ENCODE measurements at regions not wholly inside any gene's neighbourhood (a gene's known extent, or its start where the extent isn't known, plus 50 kb on each side); places are given as distances from the start of the nearest gene placed in this dataset.

DNA sequence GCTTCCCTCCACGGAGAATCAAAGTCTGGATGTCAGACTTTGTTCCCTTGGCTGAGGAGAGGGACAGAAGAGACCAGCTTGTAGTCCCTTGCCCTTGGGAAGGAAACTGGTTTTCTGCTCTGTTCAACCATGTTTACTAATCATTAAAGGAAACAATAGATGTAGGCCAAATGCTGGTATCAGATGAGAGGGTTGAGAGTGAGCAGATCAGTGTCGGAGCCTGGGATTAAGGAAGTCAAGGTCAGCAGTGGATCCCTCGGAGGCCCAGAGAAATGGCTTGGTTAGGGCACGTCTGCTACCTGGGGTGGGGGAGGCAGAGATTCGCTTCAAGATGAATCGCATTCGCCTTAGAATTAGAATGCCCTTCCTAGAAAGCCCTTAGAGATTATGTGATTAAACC is 109.1 kb downstream of the MYCN start:
- DNase-seq (no peak), ATAC-seq (ENCODE audit: insufficient read depth, low FRiP score) (no peak)
- H3K27me3 ChIP-seq (ENCODE audit: control insufficient read depth in 3 of 3, insufficient read depth in 3 of 3, low read length in 2 of 3), result peaks cover 0 to 2% (median 0%) of the 10 kb centered on the region in 3 donors
- TF ChIP-seq, protein P1, sequence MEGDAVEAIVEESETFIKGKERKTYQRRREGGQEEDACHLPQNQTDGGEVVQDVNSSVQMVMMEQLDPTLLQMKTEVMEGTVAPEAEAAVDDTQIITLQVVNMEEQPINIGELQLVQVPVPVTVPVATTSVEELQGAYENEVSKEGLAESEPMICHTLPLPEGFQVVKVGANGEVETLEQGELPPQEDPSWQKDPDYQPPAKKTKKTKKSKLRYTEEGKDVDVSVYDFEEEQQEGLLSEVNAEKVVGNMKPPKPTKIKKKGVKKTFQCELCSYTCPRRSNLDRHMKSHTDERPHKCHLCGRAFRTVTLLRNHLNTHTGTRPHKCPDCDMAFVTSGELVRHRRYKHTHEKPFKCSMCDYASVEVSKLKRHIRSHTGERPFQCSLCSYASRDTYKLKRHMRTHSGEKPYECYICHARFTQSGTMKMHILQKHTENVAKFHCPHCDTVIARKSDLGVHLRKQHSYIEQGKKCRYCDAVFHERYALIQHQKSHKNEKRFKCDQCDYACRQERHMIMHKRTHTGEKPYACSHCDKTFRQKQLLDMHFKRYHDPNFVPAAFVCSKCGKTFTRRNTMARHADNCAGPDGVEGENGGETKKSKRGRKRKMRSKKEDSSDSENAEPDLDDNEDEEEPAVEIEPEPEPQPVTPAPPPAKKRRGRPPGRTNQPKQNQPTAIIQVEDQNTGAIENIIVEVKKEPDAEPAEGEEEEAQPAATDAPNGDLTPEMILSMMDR (IDR thresholded peaks at IDR 0.05; ENCODE audit: control extremely low read depth, extremely low read depth), result no peak
- H3K27ac ChIP-seq (ENCODE audit: low read depth in 1 of 2, low read length in 1 of 2), result no peak overlapping the region
- WGBS, 2 donors, result 89 to 95% methylated on average over 7 of the region's 7 CpGs
- no peaks in the 10 kb centered on the region for H3K4me1 ChIP-seq (ENCODE audit: control insufficient read depth in 5 of 5, insufficient read depth in 5 of 5, low read length in 5 of 5)
- H3K4me3 ChIP-seq, result no peak overlapping the region
- H3K9me3 ChIP-seq (ENCODE audit: control insufficient read depth in 4 of 4, insufficient read depth in 3 of 4, low read length in 3 of 4), result peaks cover 0 to 3% (median 1%) of the 10 kb centered on the region in 4 donors
- no peaks in the 10 kb centered on the region for H3K36me3 ChIP-seq (ENCODE audit: control insufficient read depth in 4 of 4, insufficient read depth in 4 of 4, low read length in 4 of 4)
- H3K9ac ChIP-seq (ENCODE audit: insufficient read depth in 1 of 2, low read length in 2 of 2), result no peak overlapping the region

DNA sequence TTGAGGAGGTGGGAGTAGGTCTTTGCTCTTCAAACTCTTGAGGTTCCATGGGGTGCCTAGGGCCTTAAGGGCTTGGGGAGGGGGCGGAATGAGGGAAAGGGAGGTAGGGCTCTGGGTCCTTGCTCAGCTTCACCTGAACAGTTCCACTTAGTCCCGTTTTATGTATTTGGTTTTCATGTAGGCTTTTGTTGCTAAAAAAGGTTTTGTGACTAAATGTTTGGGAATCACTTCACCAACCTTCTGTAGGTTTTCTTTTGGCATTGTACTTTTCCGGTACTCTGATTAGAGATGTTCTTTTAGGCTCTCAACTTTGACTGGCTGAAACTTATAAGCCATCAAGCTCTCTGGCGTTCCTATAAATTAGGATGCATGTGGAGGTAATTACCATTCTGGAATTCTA is 108.1 kb downstream of the MYCN start:
- peaks cover 0 to 3% (median 1%) of the 10 kb centered on the region in 4 donors for H3K9me3 ChIP-seq (ENCODE audit: control insufficient read depth in 4 of 4, insufficient read depth in 3 of 4, low read length in 3 of 4)
- ATAC-seq (ENCODE audit: insufficient read depth, low FRiP score), result no peak
- H3K4me1 ChIP-seq (ENCODE audit: control insufficient read depth in 5 of 5, insufficient read depth in 5 of 5, low read length in 5 of 5), result no peaks in the 10 kb centered on the region
- H3K36me3 ChIP-seq (ENCODE audit: control insufficient read depth in 4 of 4, insufficient read depth in 4 of 4, low read length in 4 of 4), result no peaks in the 10 kb centered on the region
- 88 to 96% methylated on average over 4 of the region's 4 CpGs for WGBS, 2 donors
- no peak for DNase-seq
- no peak overlapping the region for H3K27ac ChIP-seq (ENCODE audit: low read depth in 1 of 2, low read length in 1 of 2)
- TF ChIP-seq, protein P1 (IDR thresholded peaks at IDR 0.05; ENCODE audit: control extremely low read depth, extremely low read depth), result no peak
- H3K4me3 ChIP-seq, result no peak overlapping the region
- peaks cover 0 to 2% (median 0%) of the 10 kb centered on the region in 3 donors for H3K27me3 ChIP-seq (ENCODE audit: control insufficient read depth in 3 of 3, insufficient read depth in 3 of 3, low read length in 2 of 3)
- no peak overlapping the region for H3K9ac ChIP-seq (ENCODE audit: insufficient read depth in 1 of 2, low read length in 2 of 2)

DNA sequence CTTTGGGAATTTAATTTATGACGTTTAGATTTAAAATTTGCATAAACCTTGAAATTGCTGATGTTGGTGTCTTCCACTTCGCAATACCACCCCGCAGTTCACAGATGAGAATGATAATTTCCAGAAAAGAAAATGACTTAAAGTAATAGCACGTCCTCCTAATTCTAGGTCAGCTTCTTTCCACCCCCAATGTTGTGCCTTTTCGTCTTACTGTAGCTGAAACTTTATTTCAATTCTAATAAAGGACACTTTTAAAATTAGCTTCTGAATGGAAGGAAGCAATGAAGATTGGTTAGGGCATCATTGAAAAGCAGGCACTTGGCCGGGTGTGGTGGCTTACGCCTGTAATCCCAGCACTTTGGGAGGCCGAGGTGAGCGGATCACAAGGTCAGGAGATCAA is 107.4 kb downstream of the MYCN start:
- no peaks in the 10 kb centered on the region for H3K4me1 ChIP-seq (ENCODE audit: control insufficient read depth in 5 of 5, insufficient read depth in 5 of 5, low read length in 5 of 5)
- no peak overlapping the region for H3K4me3 ChIP-seq
- no peak overlapping the region for H3K27ac ChIP-seq (ENCODE audit: low read depth in 1 of 2, low read length in 1 of 2)
- H3K36me3 ChIP-seq (ENCODE audit: control insufficient read depth in 4 of 4, insufficient read depth in 4 of 4, low read length in 4 of 4), result no peaks in the 10 kb centered on the region
- 91% methylated on average over 9 of the region's 9 CpGs for WGBS, 2 donors
- no peak for DNase-seq
- peaks cover 0 to 2% (median 0%) of the 10 kb centered on the region in 3 donors for H3K27me3 ChIP-seq (ENCODE audit: control insufficient read depth in 3 of 3, insufficient read depth in 3 of 3, low read length in 2 of 3)
- H3K9me3 ChIP-seq (ENCODE audit: control insufficient read depth in 4 of 4, insufficient read depth in 3 of 4, low read length in 3 of 4), result peaks cover 0 to 3% (median 1%) of the 10 kb centered on the region in 4 donors
- TF ChIP-seq, protein P1 (IDR thresholded peaks at IDR 0.05; ENCODE audit: control extremely low read depth, extremely low read depth), result no peak
- H3K9ac ChIP-seq (ENCODE audit: insufficient read depth in 1 of 2, low read length in 2 of 2), result no peak overlapping the region
- no peak for ATAC-seq (ENCODE audit: insufficient read depth, low FRiP score)

DNA sequence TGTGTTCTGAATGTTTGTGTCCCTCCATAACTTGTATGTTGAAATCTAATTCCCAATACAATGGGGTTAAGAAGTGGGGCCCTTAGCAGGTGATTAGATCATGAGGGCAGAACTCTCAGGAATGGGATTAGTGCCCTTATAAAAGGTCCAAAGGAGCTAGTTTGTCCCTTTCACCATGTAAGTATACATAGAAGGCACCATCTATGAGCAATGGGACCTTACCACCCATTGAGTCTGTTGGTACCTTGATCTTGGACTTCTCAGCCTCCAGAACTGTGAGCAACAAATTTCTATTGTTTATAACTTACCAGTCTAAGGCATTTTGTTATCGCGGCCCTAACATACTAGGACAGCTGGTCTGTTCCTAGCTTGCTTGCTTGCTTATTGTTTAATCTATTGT is 106.3 kb downstream of the MYCN start:
- Histone ChIP-seq H3K9me3 (ENCODE audit: control insufficient read depth in 4 of 4, insufficient read depth in 3 of 4, low read length in 3 of 4) (no peaks in the 10 kb centered on the region), H3K9ac (ENCODE audit: insufficient read depth in 1 of 2, low read length in 2 of 2) (no peak overlapping the region), H3K4me3 (no peak overlapping the region), H3K27ac (ENCODE audit: low read depth in 1 of 2, low read length in 1 of 2) (no peak overlapping the region), H3K4me1 (ENCODE audit: control insufficient read depth in 5 of 5, insufficient read depth in 5 of 5, low read length in 5 of 5) (no peaks in the 10 kb centered on the region), H3K36me3 (ENCODE audit: control insufficient read depth in 4 of 4, insufficient read depth in 4 of 4, low read length in 4 of 4) (no peaks in the 10 kb centered on the region), H3K27me3 (ENCODE audit: control insufficient read depth in 3 of 3, insufficient read depth in 3 of 3, low read length in 2 of 3) (peaks cover 0 to 2% (median under 1%) of the 10 kb centered on the region in 3 donors)
- DNase-seq (no peak), ATAC-seq (ENCODE audit: insufficient read depth, low FRiP score) (no peak)
- WGBS, 2 donors, result 98% methylated on average over 2 of the region's 2 CpGs
- TF ChIP-seq, protein P1 (IDR thresholded peaks at IDR 0.05; ENCODE audit: control extremely low read depth, extremely low read depth), result no peak
